SH-SY5Y (cell line): ENCODE measurements at regions not wholly inside any gene's neighbourhood (a gene's known extent, or its start where the extent isn't known, plus 50 kb on each side); places are given as distances from the start of the nearest gene placed in this dataset.

ENCODE experiments used
- GATA2 ChIP-seq: IDR thresholded peaks from 2 replicates; pipeline ENCODE4 v1.6.1; 2011; ENCODE audit warnings: mild to moderate bottlenecking, low read depth, low read length
- GATA3 ChIP-seq: IDR thresholded peaks from 2 replicates; pipeline ENCODE4 v1.6.1; 2011; ENCODE audit warnings: low read depth, mild to moderate bottlenecking, low read length, moderate library complexity

GRCh38 chr4:13151194-13151593, 332.9 kb downstream of the RAB28 start:
- no peak for TF ChIP-seq GATA3
- TF ChIP-seq GATA2, result no peak

GRCh38 chr4:13143222-13144070, 340.7 kb downstream of the RAB28 start:
- TF ChIP-seq GATA2 (peak; percentile 91), GATA3 (0 out of 2 replicates have a peak, but pooled peaks have one; percentile 42)

- TF ChIP-seq GATA2, result no peak
- TF ChIP-seq GATA3, result no peak
Observed at GRCh38 chr4:13142726-13143125, 341.4 kb downstream of the RAB28 start.

GRCh38 chr4:13142191-13142590, 341.9 kb downstream of the RAB28 start:
- TF ChIP-seq GATA2 (no peak), GATA3 (no peak)

- TF ChIP-seq GATA2 (no peak), GATA3 (no peak)
Observed at GRCh38 chr4:13137390-13137789, 346.8 kb downstream of the RAB28 start.

GRCh38 chr4:13133700-13134099, 350.4 kb downstream of the RAB28 start:
- TF ChIP-seq GATA3, result no peak
- TF ChIP-seq GATA2, result no peak

GRCh38 chr4:13130848-13131247, 353.3 kb downstream of the RAB28 start:
- no peak for TF ChIP-seq GATA3
- TF ChIP-seq GATA2, result no peak

- no peak for TF ChIP-seq GATA3
Observed at GRCh38 chr4:13129095-13129494, 355.0 kb downstream of the RAB28 start.

GRCh38 chr4:13126976-13127910, 356.9 kb downstream of the RAB28 start:
- TF ChIP-seq GATA3 (no peak), GATA2 (no peak)

- TF ChIP-seq GATA3, result no peak
- no peak for TF ChIP-seq GATA2
Observed at GRCh38 chr4:13118633-13119032, 365.5 kb downstream of the RAB28 start.

GRCh38 chr4:13117185-13117584, 367.0 kb downstream of the RAB28 start:
- TF ChIP-seq GATA2 (no peak), GATA3 (no peak)

- TF ChIP-seq GATA2 (no peak), GATA3 (no peak)
Observed at GRCh38 chr4:13112030-13112429, 372.1 kb downstream of the RAB28 start.

GRCh38 chr4:13109536-13109935, 374.6 kb downstream of the RAB28 start:
- TF ChIP-seq GATA3 (no peak), GATA2 (no peak)

GRCh38 chr4:13108096-13108495, 376.0 kb downstream of the RAB28 start:
- TF ChIP-seq GATA2, result no peak
- TF ChIP-seq GATA3, result no peak
